ENCODE measurements at regions not wholly inside any gene's neighbourhood (a gene's known extent, or its start where the extent isn't known, plus 50 kb on each side); places are given as distances from the start of the nearest gene placed in this dataset.

DNA sequence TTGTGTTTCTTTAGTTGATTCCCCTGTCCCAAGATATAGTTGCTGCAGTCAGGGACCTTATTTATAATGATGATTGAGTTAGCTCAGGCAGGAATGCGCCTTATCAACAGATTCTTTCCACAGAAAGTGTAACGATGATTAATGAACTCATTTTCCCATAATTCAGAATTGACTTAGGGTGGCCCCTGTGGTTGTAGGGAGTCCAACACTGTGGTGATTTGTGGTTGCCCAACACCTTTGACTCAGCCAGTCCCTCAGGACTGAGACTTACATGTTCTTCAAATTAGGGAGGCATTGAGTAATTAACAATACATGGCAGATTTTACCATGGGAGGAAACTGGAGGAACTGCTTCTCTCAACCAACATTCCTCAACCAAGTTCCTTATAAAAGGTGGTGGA, 221.9 kb downstream of the GABRG2 start:
- H3K9ac ChIP-seq (ENCODE audit: low read depth, low read length): no peak overlapping the region
- no peak overlapping the region for H2AK5ac ChIP-seq (ENCODE audit: low read depth, low read length)
- H3K18ac ChIP-seq (ENCODE audit: low read depth, low read length): no peak overlapping the region
- CTCF ChIA-PET: no interaction called here
- H3K14ac ChIP-seq (replicated peaks; ENCODE audit: low read depth, low read length): no peak overlapping the region
- POLR2A ChIA-PET (ENCODE audit: unreplicated experiment): no interaction called here
- H2AK9ac ChIP-seq (replicated peaks; ENCODE audit: low read depth, low read length, poor library complexity): no peak overlapping the region
- H3K4me2 ChIP-seq (ENCODE audit: low read depth, low read length): no peak overlapping the region
- H4K5ac ChIP-seq (ENCODE audit: low read depth, low read length): no peak overlapping the region
- dilution Hi-C loops (cut with HindIII; ENCODE audit: low sequenced_read_pairs, unreplicated experiment) (no loop called here), in situ Hi-C loops (cut with MboI; ENCODE audit: low sequenced_read_pairs) (no loop called here), intact Hi-C loops (cut with micrococcal nuclease) (no loop called here)
- WGBS, 2 experiments (ENCODE audit: extremely low coverage in 2 of 2, insufficient read length in 1 of 2): no CpG with 5 or more reads among the region's 2 CpGs
- H3K9me3 ChIP-seq (ENCODE audit: control insufficient read depth, insufficient read depth, low read length): peaks cover 6% of the 10 kb centered on the region
- H3K27ac ChIP-seq (ENCODE audit: insufficient read depth, low read length): no peak overlapping the region
- H3K36me3 ChIP-seq (ENCODE audit: control insufficient read depth, insufficient read depth, low read length): no peaks in the 10 kb centered on the region
- H2BK5ac ChIP-seq (ENCODE audit: low read depth, low read length, poor library complexity, severe bottlenecking): no peak overlapping the region
- H3K4me1 ChIP-seq (ENCODE audit: control insufficient read depth, insufficient read depth, low read length): no peaks in the 10 kb centered on the region
- no peaks in the 10 kb centered on the region for H3K27me3 ChIP-seq (ENCODE audit: control insufficient read depth, insufficient read depth, low read length)
- no peak overlapping the region for H3K23ac ChIP-seq (ENCODE audit: low read depth, low read length)
- ATAC-seq (ENCODE audit: low read depth): no peak
- TF ChIP-seq MAFK (IDR thresholded peaks at IDR 0.05; ENCODE audit: low read depth, low read length) (no peak), FOS (IDR thresholded peaks at IDR 0.05; ENCODE audit: low read depth, low read length) (no peak), CTCF (conservative IDR thresholded peaks at IDR 0.05; ENCODE audit: low read depth, low read length) (no peak), RCOR1 (IDR thresholded peaks at IDR 0.05; ENCODE audit: insufficient replicate concordance, low read length) (no peak), RAD21 (IDR thresholded peaks at IDR 0.05; ENCODE audit: low read length) (no peak), RFX5 (IDR thresholded peaks at IDR 0.05; ENCODE audit: low read depth, low read length) (no peak), CHD1 (IDR thresholded peaks at IDR 0.05; ENCODE audit: low read depth, low read length) (no peak)
- TF ChIP-seq, protein P1, sequence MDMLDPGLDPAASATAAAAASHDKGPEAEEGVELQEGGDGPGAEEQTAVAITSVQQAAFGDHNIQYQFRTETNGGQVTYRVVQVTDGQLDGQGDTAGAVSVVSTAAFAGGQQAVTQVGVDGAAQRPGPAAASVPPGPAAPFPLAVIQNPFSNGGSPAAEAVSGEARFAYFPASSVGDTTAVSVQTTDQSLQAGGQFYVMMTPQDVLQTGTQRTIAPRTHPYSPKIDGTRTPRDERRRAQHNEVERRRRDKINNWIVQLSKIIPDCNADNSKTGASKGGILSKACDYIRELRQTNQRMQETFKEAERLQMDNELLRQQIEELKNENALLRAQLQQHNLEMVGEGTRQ (IDR thresholded peaks at IDR 0.05; ENCODE audit: low read depth, low read length): no peak
- no peak overlapping the region for H2AFZ ChIP-seq (replicated peaks; ENCODE audit: low read length, poor library complexity)
- H3K4me3 ChIP-seq (ENCODE audit: insufficient read depth, low read depth, low read length): no peak overlapping the region
- H3K4ac ChIP-seq (ENCODE audit: low read depth, low read length): no peak overlapping the region
- BruUV-seq (replicated peaks): no TSS peak
- H2BK20ac ChIP-seq (ENCODE audit: low read depth, low read length): no peak overlapping the region
- no peak overlapping the region for H3K56ac ChIP-seq (ENCODE audit: extremely low read depth, insufficient read depth, low read length)
- no peak for DNase-seq
- H4K20me1 ChIP-seq (ENCODE audit: insufficient read depth, low read length): no peaks in the 10 kb centered on the region
- no peak overlapping the region for H4K8ac ChIP-seq (ENCODE audit: low read depth in 2 of 2, low read length in 2 of 2)
- no peaks in the 10 kb centered on the region for H3K9me1 ChIP-seq (ENCODE audit: insufficient read depth, low read length)
- no peak overlapping the region for H2BK15ac ChIP-seq (ENCODE audit: low read depth, low read length)
- no peak overlapping the region for H2BK120ac ChIP-seq (ENCODE audit: low read depth, low read length)
- no peak overlapping the region for H4K91ac ChIP-seq (ENCODE audit: insufficient read depth, low read depth, low read length)
- no peaks in the 10 kb centered on the region for H3K79me1 ChIP-seq (ENCODE audit: low read depth in 1 of 2, low read length in 2 of 2)

All from IMR-90 (cell line).